OCI-LY1 (cell line): ENCODE measurements at regions not wholly inside any gene's neighbourhood (a gene's known extent, or its start where the extent isn't known, plus 50 kb on each side); places are given as distances from the start of the nearest gene placed in this dataset.

ENCODE experiments used
- H2AFZ ChIP-seq: fragments of 200-600 bp; sonication (generic), shearing (Covaris generic); 2 replicates; pipeline ENCODE4 v1.6.0; 2014; ENCODE audit warnings: antibody characterized with exemption, mild to moderate bottlenecking, low read length
- H3F3A ChIP-seq: fragments of 200-600 bp; sonication (generic), shearing (Covaris generic); 2 replicates; pipeline ENCODE4 v1.6.0; 2014; ENCODE audit warnings: mild to moderate bottlenecking, antibody characterized with exemption, low read length, moderate library complexity; ENCODE audit not compliant: insufficient read depth
- H3K27ac ChIP-seq: fragments of 200-600 bp; sonication (generic); 2 replicates; pipeline ENCODE4 v1.5.1; 2014; ENCODE audit warnings: low read length, mixed run types, mild to moderate bottlenecking, low read depth; ENCODE audit not compliant: poor library complexity, severe bottlenecking
- H3K27me3 ChIP-seq: fragments of 200-600 bp; sonication (generic); 2 replicates; pipeline ENCODE4 v1.6.0; 2014; ENCODE audit warnings: antibody characterized with exemption, mild to moderate bottlenecking, low read length, moderate library complexity; ENCODE audit not compliant: insufficient read depth
- H3K36me3 ChIP-seq: fragments of 200-600 bp; sonication (generic); 2 replicates; pipeline ENCODE4 v1.6.1; 2014; ENCODE audit warnings: mild to moderate bottlenecking, antibody characterized with exemption, low read length, moderate library complexity, mixed read lengths; ENCODE audit not compliant: insufficient read depth
- H3K4me1 ChIP-seq: fragments of 200-600 bp; sonication (generic); 2 replicates; pipeline ENCODE4 v1.5.1; 2014; ENCODE audit warnings: mild to moderate bottlenecking, low read length, moderate library complexity; ENCODE audit not compliant: insufficient read depth, severe bottlenecking
- H3K4me2 ChIP-seq: fragments of 200-600 bp; sonication (generic), shearing (Covaris generic); 2 replicates; pipeline ENCODE4 v1.6.1; 2014; ENCODE audit warnings: low read length
- H3K4me3 ChIP-seq: fragments of 200-600 bp; sonication (generic); 2 replicates; pipeline ENCODE4 v1.5.1; 2014; ENCODE audit warnings: low read length, low read depth, mild to moderate bottlenecking, mixed read lengths; ENCODE audit not compliant: poor library complexity, severe bottlenecking
- H3K79me2 ChIP-seq: fragments of 200-600 bp; shearing (Covaris generic); 2 replicates; pipeline ENCODE4 v1.6.1; 2016; ENCODE audit warnings: mixed run types, low read length, mixed read lengths; ENCODE audit not compliant: insufficient read depth
- H3K9ac ChIP-seq: fragments of 200-600 bp; sonication (generic), shearing (Covaris generic); 2 replicates; pipeline ENCODE4 v1.6.1; 2014; ENCODE audit warnings: mild to moderate bottlenecking, low read length, mixed read lengths
- H3K9me2 ChIP-seq: fragments of 200-600 bp; sonication (generic), shearing (Covaris generic); 2 replicates; pipeline ENCODE4 v1.6.1; 2014; ENCODE audit warnings: low read depth, mild to moderate bottlenecking, low read length, mixed read lengths
- H3K9me3 ChIP-seq: fragments of 200-600 bp; shearing (Covaris generic); 2 replicates; pipeline ENCODE4 v1.6.1; 2014; ENCODE audit warnings: low read length, mixed read lengths
- H4K20me1 ChIP-seq: fragments of 200-600 bp; sonication (generic), shearing (Covaris generic); 2 replicates; pipeline ENCODE4 v1.6.0; 2016; ENCODE audit warnings: mild to moderate bottlenecking, low read length; ENCODE audit not compliant: insufficient read depth
- CTCF ChIP-seq: fragments of 200-600 bp; sonication (generic), shearing (Covaris generic); IDR thresholded peaks from 2 replicates; pipeline ENCODE4 v1.5.1; 2017; ENCODE audit warnings: mild to moderate bottlenecking, antibody characterized with exemption, low read length, moderate library complexity, mixed read lengths
- EZH2 ChIP-seq: fragments of 200-600 bp; sonication (generic), shearing (Covaris generic); IDR thresholded peaks from 2 replicates; pipeline ENCODE4 v1.8.0; 2017; ENCODE audit warnings: borderline replicate concordance, mixed run types, mild to moderate bottlenecking, antibody characterized with exemption, low read length, moderate library complexity, mixed read lengths

- TF ChIP-seq EZH2: no peak
- TF ChIP-seq CTCF: no peak
- no peaks in the 10 kb centered on the region for H3K9me2 ChIP-seq
Measured at GRCh38 chr4:13765539-13765938, 138.0 kb upstream of the BOD1L1 start.

GRCh38 chr4:13766761-13767540 is 139.4 kb upstream of the BOD1L1 start:
- TF ChIP-seq EZH2 (no peak), CTCF (no peak)
- Histone ChIP-seq H3K4me1 (no peaks in the 10 kb centered on the region), H3K9ac (no peak overlapping the region), H3K9me3 (no peaks in the 10 kb centered on the region), H3F3A (no peaks in the 10 kb centered on the region), H4K20me1 (no peaks in the 10 kb centered on the region), H3K79me2 (no peaks in the 10 kb centered on the region), H3K36me3 (no peaks in the 10 kb centered on the region), H3K9me2 (no peaks in the 10 kb centered on the region), H3K4me2 (no peak overlapping the region), H3K4me3 (no peak overlapping the region), H2AFZ (no peak overlapping the region), H3K27ac (no peak overlapping the region), H3K27me3 (no peaks in the 10 kb centered on the region)

More at GRCh38 chr4:13765539-13765938, 138.0 kb upstream of the BOD1L1 start:
- H2AFZ ChIP-seq: no peak overlapping the region
- H4K20me1 ChIP-seq: no peaks in the 10 kb centered on the region
- no peaks in the 10 kb centered on the region for H3K9me3 ChIP-seq
- H3K27ac ChIP-seq: no peak overlapping the region
- no peaks in the 10 kb centered on the region for H3K4me1 ChIP-seq
- H3K9ac ChIP-seq: no peak overlapping the region
- H3F3A ChIP-seq: no peaks in the 10 kb centered on the region
- no peaks in the 10 kb centered on the region for H3K27me3 ChIP-seq
- H3K4me2 ChIP-seq: no peak overlapping the region
- H3K4me3 ChIP-seq: no peak overlapping the region
- no peaks in the 10 kb centered on the region for H3K79me2 ChIP-seq
- no peaks in the 10 kb centered on the region for H3K36me3 ChIP-seq

- no peak overlapping the region for H3K9ac ChIP-seq
- no peaks in the 10 kb centered on the region for H3K79me2 ChIP-seq
- no peak overlapping the region for H2AFZ ChIP-seq
- no peak overlapping the region for H3K27ac ChIP-seq
- H3K36me3 ChIP-seq: no peaks in the 10 kb centered on the region
- no peaks in the 10 kb centered on the region for H3K4me1 ChIP-seq
- H3K4me2 ChIP-seq: no peak overlapping the region
- no peaks in the 10 kb centered on the region for H4K20me1 ChIP-seq
- H3F3A ChIP-seq: no peaks in the 10 kb centered on the region
- no peaks in the 10 kb centered on the region for H3K27me3 ChIP-seq
- TF ChIP-seq CTCF (no peak), EZH2 (no peak)
- no peaks in the 10 kb centered on the region for H3K9me2 ChIP-seq
- H3K9me3 ChIP-seq: no peaks in the 10 kb centered on the region
- H3K4me3 ChIP-seq: no peak overlapping the region
Measured at GRCh38 chr4:13777341-13777740, 149.8 kb upstream of the BOD1L1 start.
